ENCODE measurements at regions not wholly inside any gene's neighbourhood (a gene's known extent, or its start where the extent isn't known, plus 50 kb on each side); places are given as distances from the start of the nearest gene placed in this dataset.

GRCh38 chrX:45750639-45751038, 550.0 kb upstream of the DIPK2B start:
- no peak overlapping the region for H3K4me3 ChIP-seq
- ChIA-PET POLR2A (no interaction called here), CTCF (interaction anchor here (0.9 to 1.2 kb wide), 3 partner anchors 9 to 236 kb away, joined by 3 to 5 read pairs (median 4); no protein-coding TSS in a partner anchor)
- H3K27ac ChIP-seq = no peak overlapping the region; a peak in 1 of 6 replicates
- DNase-seq (ENCODE audit: low read depth in 1 of 2, low spot score in 1 of 2) (no peak), ATAC-seq (no peak), FAIRE-seq (no peak)
- WGBS (ENCODE audit: missing lambda C conversion rate) = 87% methylated on average over 5 of the region's 5 CpGs
- no peak overlapping the region for H3K4me2 ChIP-seq
- TF ChIP-seq HEYL (CRISPR knock-in tag; IDR thresholded peaks at IDR 0.05) (no peak), MAX (IDR thresholded peaks at IDR 0.05) (no peak), CTCF (IDR thresholded peaks at IDR 0.05) (no peak), RFX5 (IDR thresholded peaks at IDR 0.05) (no peak), NR3C1 (IDR thresholded peaks at IDR 0.05) (no peak), ATOH8 (CRISPR knock-in tag; IDR thresholded peaks at IDR 0.05; ENCODE audit: low read depth) (no peak)
- H3K4me1 ChIP-seq = peaks cover 53% of the 10 kb centered on the region
- H3K9me3 ChIP-seq = no peaks in the 10 kb centered on the region

- peak in 1 of 2 experiments; percentile 35; a peak in 2 of 6 replicates for ATAC-seq
- FAIRE-seq = no peak
- TF ChIP-seq SMC3 (IDR thresholded peaks at IDR 0.05) (peak; percentile 53), BHLHE40 (IDR thresholded peaks at IDR 0.05; ENCODE audit: low read depth, low read length) (no peak), NFE2L2 (conservative IDR thresholded peaks at IDR 0.05; ENCODE audit: low read length) (no peak), RAD21 (conservative IDR thresholded peaks at IDR 0.05 in 1 of 2, IDR thresholded peaks at IDR 0.05 in 1 of 2) (peak; percentile 44 to 52), ZSCAN20 (CRISPR knock-in tag; IDR thresholded peaks at IDR 0.05) (no peak), CTCF (IDR thresholded peaks at IDR 0.05) (peak; percentile 33)
- Histone ChIP-seq H3K4me3 (no peak overlapping the region), H3K9me3 (no peaks in the 10 kb centered on the region), H3K4me1 (peaks cover 50% of the 10 kb centered on the region), H3K4me2 (peak overlapping the region; percentile 35; the same call in 2 of the 3 replicates), H3K27ac (peak overlapping the region; percentile 44 to 61; a peak in 3 of 6 replicates)
- POLR2A ChIA-PET = no interaction called here
- 66% methylated on average over 4 of the region's 4 CpGs for WGBS (ENCODE audit: missing lambda C conversion rate)
- CTCF ChIA-PET = interaction anchor here (0.7 to 1.2 kb wide), 4 partner anchors 20 to 427 kb away, joined by 3 to 5 read pairs (median 4); no protein-coding TSS in a partner anchor
- no peak for DNase-seq (ENCODE audit: low read depth in 1 of 2, low spot score in 1 of 2)
Observed at GRCh38 chrX:45749375-45749774, 548.7 kb upstream of the DIPK2B start.

GRCh38 chrX:45748369-45748774, 547.7 kb upstream of the DIPK2B start:
- DNase-seq (ENCODE audit: low read depth in 1 of 2, low spot score in 1 of 2) = no peak
- Histone ChIP-seq H3K4me2 (peak overlapping the region; percentile 28; the same call in 1 of the 3 replicates), H3K9me3 (no peaks in the 10 kb centered on the region), H3K4me1 (peaks cover 50% of the 10 kb centered on the region), H3K4me3 (no peak overlapping the region), H3K27ac (peak overlapping the region; percentile 50 to 61; a peak in 3 of 6 replicates)
- ATAC-seq = no peak
- 96% methylated on average over 1 of the region's 1 CpG for WGBS (ENCODE audit: missing lambda C conversion rate)
- ChIA-PET CTCF (interaction anchor here (0.8 to 1.6 kb wide), 3 partner anchors 26 to 426 kb away, joined by 3 to 5 read pairs (median 3); no protein-coding TSS in a partner anchor), POLR2A (no interaction called here)
- no peak for FAIRE-seq
- TF ChIP-seq MAX (IDR thresholded peaks at IDR 0.05) (no peak), TFCP2L1 (CRISPR knock-in tag; IDR thresholded peaks at IDR 0.05) (no peak)

GRCh38 chrX:45747905-45748304, 547.2 kb upstream of the DIPK2B start:
- Histone ChIP-seq H3K4me1 (peaks cover 50% of the 10 kb centered on the region), H3K27ac (peak overlapping the region; percentile 50 to 61; a peak in 4 of 6 replicates), H3K4me2 (peak overlapping the region; percentile 28; the same call in 1 of the 3 replicates), H3K9me3 (no peaks in the 10 kb centered on the region), H3K4me3 (no peak overlapping the region)
- 75% methylated on average over 4 of the region's 4 CpGs for WGBS (ENCODE audit: missing lambda C conversion rate)
- ChIA-PET CTCF (interaction anchor here (0.8 to 1.6 kb wide), 3 partner anchors 27 to 425 kb away, joined by 3 to 5 read pairs (median 3); no protein-coding TSS in a partner anchor), POLR2A (no interaction called here)
- FAIRE-seq = no peak
- ATAC-seq = no peak
- DNase-seq (ENCODE audit: low read depth in 1 of 2, low spot score in 1 of 2) = no peak
- TF ChIP-seq CHD2 (IDR thresholded peaks at IDR 0.05; ENCODE audit: low read length, partially characterized antibody) (no peak), TP53 (CRISPR knock-in tag; IDR thresholded peaks at IDR 0.05) (no peak), BCL3 (IDR thresholded peaks at IDR 0.05) (no peak), RAD21 (conservative IDR thresholded peaks at IDR 0.05 in 1 of 2, IDR thresholded peaks at IDR 0.05 in 1 of 2) (no peak), ZNF302 (CRISPR knock-in tag; IDR thresholded peaks at IDR 0.05) (no peak), HEYL (CRISPR knock-in tag; IDR thresholded peaks at IDR 0.05) (no peak), ESRRA (IDR thresholded peaks at IDR 0.05; ENCODE audit: borderline replicate concordance, low read length) (no peak), POLR2A (IDR thresholded peaks at IDR 0.05; ENCODE audit: low read length) (no peak), USF2 (IDR thresholded peaks at IDR 0.05) (no peak), ELK1 (IDR thresholded peaks at IDR 0.05; ENCODE audit: low read depth, low read length) (no peak)
